K562 (cell line): ENCODE measurements at regions not wholly inside any gene's neighbourhood (a gene's known extent, or its start where the extent isn't known, plus 50 kb on each side); places are given as distances from the start of the nearest gene placed in this dataset.

Experiments
- ATAC-seq: fragments of 200-7000 bp; cut with Tn5 transposase; 3 replicates; pipeline ENCODE4 v1.9.1; 2020; ENCODE audit warnings: moderate library complexity
- BruUV-seq: library from RNA; stranded (reverse); fragments of 400-500 nt; replicated peaks from 2 replicates; lab custom pipeline; 2021; lab: Mats Ljungman, UMichigan
- CTCF ChIA-PET: fragments of 300-600 bp; formaldehyde crosslinking; extraction: SDS; loops from one replicate; lab custom pipeline; 2021; ENCODE audit warnings: low intra/inter-chr PET ratio; lab: Yijun Ruan, JAX
- POLR2A ChIA-PET: fragments of 300-600, 350-650 bp; sonication (Branson Sonifier 250); formaldehyde crosslinking; extraction: SDS; loops from one replicate; lab custom pipeline; 2021; ENCODE audit warnings: antibody characterized with exemption, inconsistent platforms; lab: Yijun Ruan, JAX
- DNase-seq, 4 experiments: peaks; one replicate each; pipeline versions ENCODE4 v3.0.0 to v3.0.0-alpha.2; 2011 to 2018; ENCODE audit warnings: low spot score in 3 of 4, mixed read lengths in 3 of 4; ENCODE audit errors: extremely low read depth in 1 of 4
- FAIRE-seq: peaks from 2 replicates; lab custom pipeline; 2011; peaks lifted over from hg19 to GRCh38; lab: Jason Lieb, UNC
- H2AFZ ChIP-seq: 2 replicates; pipeline ENCODE4 v1.6.0; 2011; ENCODE audit warnings: low read depth, low read length, control low read depth, inconsistent platforms
- H3K27ac ChIP-seq: fragments of 200-600 bp; 3 replicates; pipeline ENCODE4 v1.8.0; 2011; ENCODE audit warnings: low read depth, mild to moderate bottlenecking, control low read depth, inconsistent platforms, low read length, moderate library complexity, mixed read lengths; ENCODE audit errors: extremely low read depth
- H3K27me3 ChIP-seq, 2 experiments: fragments of 300-600 bp in 1 of 2; 2 replicates in 1 of 2; 3 replicates in 1 of 2; pipeline versions ENCODE4 v1.6.0 to v1.8.0; 2011; ENCODE audit warnings: inconsistent platforms in 2 of 2, low read length in 2 of 2, mild to moderate bottlenecking in 1 of 2, mixed read lengths in 1 of 2, moderate library complexity in 1 of 2; ENCODE audit not compliant: control insufficient read depth in 2 of 2, insufficient read depth in 2 of 2
- H3K36me3 ChIP-seq: fragments of 300-600 bp; 3 replicates; pipeline ENCODE4 v1.8.0; 2011; ENCODE audit warnings: mild to moderate bottlenecking, low read length, inconsistent platforms; ENCODE audit not compliant: control insufficient read depth, insufficient read depth
- H3K4me1 ChIP-seq, 2 experiments: fragments of 200-600 bp in 1 of 2; replicated peaks in 1 of 2; 2 replicates in 1 of 2; 3 replicates in 1 of 2; pipeline versions ENCODE4 v1.5.1 to v1.8.0; 2011; ENCODE audit warnings: inconsistent platforms in 2 of 2, low read length in 2 of 2, mild to moderate bottlenecking in 1 of 2, mixed read lengths in 1 of 2, moderate library complexity in 1 of 2; ENCODE audit not compliant: control insufficient read depth in 2 of 2, insufficient read depth in 2 of 2
- H3K4me2 ChIP-seq: 2 replicates; pipeline ENCODE4 v1.6.1; 2011; ENCODE audit warnings: low read length, control low read depth, inconsistent platforms, mixed read lengths; ENCODE audit not compliant: insufficient read depth
- H3K4me3 ChIP-seq: fragments of 200-600 bp; sonication (generic), shearing (Covaris generic); 2 replicates; pipeline ENCODE4 v1.5.1; 2016; ENCODE audit warnings: control low read depth, inconsistent platforms
- H3K79me2 ChIP-seq: fragments of 200-600 bp; 3 replicates; pipeline ENCODE4 v1.8.0; 2011; ENCODE audit warnings: low read length, inconsistent platforms; ENCODE audit not compliant: control insufficient read depth, insufficient read depth
- H3K9ac ChIP-seq, 2 experiments: 2 replicates each; pipeline versions ENCODE4 v1.6.0 to v1.6.1; 2011; ENCODE audit warnings: low read depth in 2 of 2, low read length in 2 of 2, control low read depth in 1 of 2, inconsistent platforms in 1 of 2, mild to moderate bottlenecking in 1 of 2, mixed read lengths in 1 of 2; ENCODE audit not compliant: insufficient read depth in 1 of 2
- H3K9me1 ChIP-seq: one replicate; pipeline ENCODE4 v1.6.0; 2011; ENCODE audit warnings: inconsistent platforms, mild to moderate bottlenecking, low read length, moderate library complexity; ENCODE audit not compliant: control insufficient read depth, insufficient read depth
- H3K9me3 ChIP-seq: replicated peaks from 2 replicates; pipeline ENCODE4 v1.5.1; 2011; ENCODE audit warnings: low read depth, low read length, inconsistent platforms; ENCODE audit not compliant: control insufficient read depth, insufficient read depth
- H4K20me1 ChIP-seq: replicated peaks from 2 replicates; pipeline ENCODE4 v1.6.1; 2011; ENCODE audit warnings: low read length, inconsistent platforms, mixed read lengths; ENCODE audit not compliant: control insufficient read depth, insufficient read depth
- COPS2 ChIP-seq: fragments of 450-650 bp; conservative IDR thresholded peaks from 2 replicates; pipeline ENCODE4 v1.6.1; 2016; ENCODE audit warnings: mild to moderate bottlenecking, moderate library complexity
- HNRNPL ChIP-seq: fragments of 200-400 bp; formaldehyde crosslinking; IDR thresholded peaks from 2 replicates; pipeline ENCODE4 v1.6.1; 2017; ENCODE audit warnings: low read depth, mild to moderate bottlenecking, low read length
- MAFK ChIP-seq: IDR thresholded peaks from 2 replicates; pipeline ENCODE4 v1.6.1; 2011; ENCODE audit warnings: low read length, improper control_type of control experiment
- PTRF ChIP-seq: fragments of 450-650 bp; IDR thresholded peaks from 2 replicates; pipeline ENCODE4 v1.6.1; 2016; ENCODE audit warnings: mild to moderate bottlenecking, missing genetic modification characterization, missing compliant biosample characterization
- PTTG1 ChIP-seq: fragments of 450-650 bp; IDR thresholded peaks from 2 replicates; pipeline ENCODE4 v1.6.1; 2016; ENCODE audit warnings: low read depth, mild to moderate bottlenecking, missing genetic modification characterization, missing compliant biosample characterization
- RHOXF2B ChIP-seq: fragments of 250-450 bp; sonication (Bioruptor Pico); conservative IDR thresholded peaks from 2 replicates; pipeline ENCODE4 v1.5.1; 2021
- SMAD2 ChIP-seq: fragments of 150-350 bp; IDR thresholded peaks from 2 replicates; pipeline ENCODE4 v1.6.1; 2014; ENCODE audit warnings: low read depth, mild to moderate bottlenecking, low read length
- SRSF3 ChIP-seq: fragments of 200-400 bp; formaldehyde crosslinking; IDR thresholded peaks from 2 replicates; pipeline ENCODE4 v1.6.1; 2016; ENCODE audit warnings: mild to moderate bottlenecking, low read length, moderate library complexity; ENCODE audit not compliant: insufficient read depth
- TFAM ChIP-seq: fragments of 250-450 bp; sonication (Bioruptor Pico); conservative IDR thresholded peaks from 2 replicates; pipeline ENCODE4 v1.5.0; 2021; ENCODE audit warnings: mild to moderate bottlenecking, moderate library complexity
- ZNF274 ChIP-seq: IDR thresholded peaks from 2 replicates; pipeline ENCODE4 v1.6.1; 2011; ENCODE audit warnings: low read depth, mild to moderate bottlenecking, low read length, moderate library complexity, borderline replicate concordance
- ZNF57 ChIP-seq: fragments of 450-650 bp; formaldehyde crosslinking; IDR thresholded peaks from 2 replicates; pipeline ENCODE4 v1.4.0; 2020; ENCODE audit warnings: mild to moderate bottlenecking, moderate library complexity
- WGBS: fragments of 100-300 bp; shearing (Covaris generic); methylation state at CpG from one replicate; pipeline ENCODE4 v1.1.6; 2016; ENCODE audit warnings: low coverage, mixed read lengths; ENCODE audit not compliant: insufficient coverage; ENCODE audit errors: missing lambda C conversion rate; 5-methylcytosine and 5-hydroxymethylcytosine counted together
- in situ Hi-C: fragments of 300-500 bp; cut with MboI; formaldehyde crosslinking; loops from 4 replicates; pipeline ENCODE4 v1.15.0; 2018; ENCODE audit warnings: inconsistent platforms, mixed read lengths
- intact Hi-C: fragments of 100-400 bp; cut with micrococcal nuclease; formaldehyde crosslinking; loops from 2 replicates; pipeline ENCODE4 v1.14.2; 2022
- TF ChIP-seq, protein P1 (sequence below): sonication (generic); formaldehyde crosslinking; IDR thresholded peaks from 2 replicates; pipeline ENCODE4 v1.8.1; 2022; ENCODE audit warnings: missing genetic modification reagents

DNA sequence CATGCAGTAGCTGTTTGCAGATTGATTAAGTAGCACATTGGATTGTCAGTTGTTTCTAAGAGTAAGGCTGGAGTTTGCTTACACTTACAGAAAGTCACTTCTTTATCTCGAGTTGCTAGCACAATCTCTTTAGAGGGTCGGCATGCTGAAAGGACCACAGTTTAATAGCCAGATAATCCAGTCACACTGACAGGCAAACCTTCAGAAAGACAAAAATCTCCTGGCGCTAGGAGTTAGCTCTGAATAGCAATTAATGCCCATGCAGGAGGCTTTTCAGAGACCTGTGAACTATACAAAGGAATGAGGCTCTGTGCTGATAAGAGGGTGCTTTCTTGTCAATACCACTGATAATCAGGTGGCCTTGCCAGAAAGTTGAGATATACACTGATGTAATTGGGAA lies 1043.0 kb downstream of the AACS start (continued):
- TF ChIP-seq ZNF57 (CRISPR knock-in tag) (no peak), PTRF (tag) (no peak), SMAD2 (no peak), TFAM (CRISPR knock-in tag) (no peak), PTTG1 (tag) (no peak), ZNF274 (no peak)
- TF ChIP-seq, protein P1, sequence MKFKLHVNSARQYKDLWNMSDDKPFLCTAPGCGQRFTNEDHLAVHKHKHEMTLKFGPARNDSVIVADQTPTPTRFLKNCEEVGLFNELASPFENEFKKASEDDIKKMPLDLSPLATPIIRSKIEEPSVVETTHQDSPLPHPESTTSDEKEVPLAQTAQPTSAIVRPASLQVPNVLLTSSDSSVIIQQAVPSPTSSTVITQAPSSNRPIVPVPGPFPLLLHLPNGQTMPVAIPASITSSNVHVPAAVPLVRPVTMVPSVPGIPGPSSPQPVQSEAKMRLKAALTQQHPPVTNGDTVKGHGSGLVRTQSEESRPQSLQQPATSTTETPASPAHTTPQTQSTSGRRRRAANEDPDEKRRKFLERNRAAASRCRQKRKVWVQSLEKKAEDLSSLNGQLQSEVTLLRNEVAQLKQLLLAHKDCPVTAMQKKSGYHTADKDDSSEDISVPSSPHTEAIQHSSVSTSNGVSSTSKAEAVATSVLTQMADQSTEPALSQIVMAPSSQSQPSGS (CRISPR knock-in tag) = no peak

DNA sequence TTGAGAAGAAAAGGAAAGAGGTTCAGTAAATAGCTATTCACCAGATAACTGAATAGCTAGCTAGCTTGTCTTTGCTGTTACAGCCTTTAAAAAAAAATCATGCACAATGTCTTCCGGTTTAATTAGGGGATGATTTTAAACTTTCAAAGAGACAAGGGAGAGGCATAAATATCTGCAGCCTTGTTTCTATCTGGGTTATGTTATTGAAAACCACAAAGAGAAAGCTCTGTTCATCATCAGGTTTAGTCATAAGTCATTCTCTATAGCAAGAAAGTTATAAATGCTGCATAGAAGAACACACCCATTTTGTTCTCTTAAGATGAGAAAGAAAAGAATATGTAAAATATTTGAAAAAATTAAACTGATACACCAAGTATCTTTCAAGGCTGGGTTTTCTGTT lies 1046.9 kb downstream of the AACS start:
- Histone ChIP-seq H3K36me3 (no peaks in the 10 kb centered on the region), H3K27me3 (no peaks in the 10 kb centered on the region), H4K20me1 (no peaks in the 10 kb centered on the region), H3K27ac (no peak overlapping the region), H3K4me3 (no peak overlapping the region), H3K4me2 (no peak overlapping the region), H3K9me3 (no peaks in the 10 kb centered on the region), H3K79me2 (no peaks in the 10 kb centered on the region), H3K9ac (no peak overlapping the region), H3K9me1 (no peaks in the 10 kb centered on the region), H2AFZ (no peak overlapping the region), H3K4me1 (no peaks in the 10 kb centered on the region)
- in situ Hi-C loops (no loop called here), intact Hi-C loops (no loop called here)
- ATAC-seq = no peak
- WGBS = 0% methylated on average over 1 of the region's 1 CpG
- BruUV-seq = no TSS peak
- no peak for DNase-seq
- TF ChIP-seq SRSF3 (no peak), COPS2 (no peak), HNRNPL (no peak), MAFK (no peak), RHOXF2B (CRISPR knock-in tag) (no peak)
- POLR2A ChIA-PET = no interaction called here
- no peak for FAIRE-seq
- CTCF ChIA-PET = no interaction called here
